Muscle layer of duodenum (tissue), 2 donors: ENCODE measurements at regions not wholly inside any gene's neighbourhood (a gene's known extent, or its start where the extent isn't known, plus 50 kb on each side); places are given as distances from the start of the nearest gene placed in this dataset.

ENCODE experiments used
- H3K27ac ChIP-seq: one replicate; pipeline ENCODE4 v1.7.0; 2013; ENCODE audit warnings: mild to moderate bottlenecking, low read length
- H3K27me3 ChIP-seq: one replicate; pipeline ENCODE4 v1.7.0; 2013; ENCODE audit warnings: low read depth, mild to moderate bottlenecking, control low read depth, low read length
- H3K36me3 ChIP-seq, 2 donors: one replicate each; pipeline ENCODE4 v1.7.0; 2013; ENCODE audit warnings: low read length in 2 of 2, control low read depth in 1 of 2, mild to moderate bottlenecking in 1 of 2; ENCODE audit not compliant: insufficient read depth in 2 of 2, control insufficient read depth in 1 of 2
- H3K4me1 ChIP-seq, 2 donors: one replicate each; pipeline ENCODE4 v1.7.0; 2013; ENCODE audit warnings: low read length in 2 of 2, mild to moderate bottlenecking in 2 of 2, control low read depth in 1 of 2, moderate library complexity in 1 of 2; ENCODE audit not compliant: insufficient read depth in 2 of 2, control insufficient read depth in 1 of 2
- H3K4me3 ChIP-seq, 2 donors: one replicate each; pipeline ENCODE4 v1.7.0; 2013; ENCODE audit warnings: low read length in 2 of 2, low read depth in 1 of 2, mild to moderate bottlenecking in 1 of 2
- H3K9me3 ChIP-seq, 2 donors: one replicate each; pipeline ENCODE4 v1.7.0; 2013; ENCODE audit warnings: low read length in 2 of 2, control low read depth in 1 of 2, mild to moderate bottlenecking in 1 of 2; ENCODE audit not compliant: control insufficient read depth in 1 of 2
- donor health status: healthy.

- Histone ChIP-seq H3K4me3 (no peak overlapping the region), H3K27ac (no peak overlapping the region), H3K4me1 (no peaks in the 10 kb centered on the region), H3K27me3 (no peaks in the 10 kb centered on the region), H3K9me3 (no peaks in the 10 kb centered on the region), H3K36me3 (no peaks in the 10 kb centered on the region)
Observed at GRCh38 chr3:35483131-35483530, 156.2 kb upstream of the ARPP21 start.

GRCh38 chr3:35484929-35485530, 154.3 kb upstream of the ARPP21 start:
- no peaks in the 10 kb centered on the region for H3K4me1 ChIP-seq
- no peaks in the 10 kb centered on the region for H3K27me3 ChIP-seq
- no peak overlapping the region for H3K27ac ChIP-seq
- no peak overlapping the region for H3K4me3 ChIP-seq
- H3K9me3 ChIP-seq = no peaks in the 10 kb centered on the region
- H3K36me3 ChIP-seq = no peaks in the 10 kb centered on the region

- Histone ChIP-seq H3K9me3 (no peaks in the 10 kb centered on the region), H3K4me1 (no peaks in the 10 kb centered on the region), H3K27ac (no peak overlapping the region), H3K27me3 (no peaks in the 10 kb centered on the region), H3K4me3 (no peak overlapping the region), H3K36me3 (no peaks in the 10 kb centered on the region)
Observed at GRCh38 chr3:35486295-35486694, 153.0 kb upstream of the ARPP21 start.

- no peak overlapping the region for H3K27ac ChIP-seq
- no peaks in the 10 kb centered on the region for H3K4me1 ChIP-seq
- no peaks in the 10 kb centered on the region for H3K36me3 ChIP-seq
- no peak overlapping the region for H3K4me3 ChIP-seq
- H3K9me3 ChIP-seq = no peaks in the 10 kb centered on the region
- H3K27me3 ChIP-seq = no peaks in the 10 kb centered on the region
Observed at GRCh38 chr3:35487376-35487775, 151.9 kb upstream of the ARPP21 start.

DNA sequence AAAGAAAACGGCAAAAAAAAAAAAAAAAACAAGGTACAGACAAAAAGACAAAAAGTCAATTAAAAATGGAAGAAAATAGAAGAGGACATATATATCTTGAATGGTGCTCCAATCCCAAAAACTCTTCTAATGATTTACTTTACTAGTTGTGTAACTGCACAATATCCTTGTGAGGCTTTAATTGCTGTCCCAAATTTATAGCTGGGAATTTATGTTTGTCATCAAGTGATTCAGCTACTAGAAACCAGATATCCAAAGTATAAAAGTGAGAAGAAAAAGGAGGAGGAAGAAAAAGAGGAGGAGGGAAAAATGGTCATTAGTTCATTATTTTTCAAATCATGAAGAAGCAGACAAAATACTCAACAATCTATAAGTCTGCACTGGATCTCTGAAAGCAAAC, 150.8 kb upstream of the ARPP21 start:
- no peaks in the 10 kb centered on the region for H3K9me3 ChIP-seq
- no peak overlapping the region for H3K27ac ChIP-seq
- no peaks in the 10 kb centered on the region for H3K36me3 ChIP-seq
- H3K4me1 ChIP-seq = no peaks in the 10 kb centered on the region
- no peaks in the 10 kb centered on the region for H3K27me3 ChIP-seq
- H3K4me3 ChIP-seq = no peak overlapping the region

DNA sequence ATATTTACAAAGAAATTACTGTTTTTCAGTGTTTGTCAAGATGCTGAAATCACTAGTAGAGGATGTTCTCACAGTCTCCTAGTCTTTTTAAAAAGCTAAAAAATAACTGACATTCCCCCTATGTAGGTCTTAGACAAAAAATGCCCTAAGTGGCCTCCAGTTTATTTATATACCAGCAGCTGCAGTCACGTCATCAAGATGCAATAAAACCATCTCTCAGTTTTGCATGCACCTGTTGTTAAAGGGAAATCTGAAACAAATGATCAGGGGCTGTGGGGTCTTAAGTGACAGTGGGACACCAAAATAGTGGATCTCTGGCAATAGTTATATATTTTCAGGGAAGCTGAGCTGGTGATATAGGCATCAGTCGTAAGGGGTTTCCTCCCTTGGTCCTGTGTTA, 146.5 kb upstream of the ARPP21 start:
- Histone ChIP-seq H3K4me1 (no peaks in the 10 kb centered on the region), H3K9me3 (no peaks in the 10 kb centered on the region), H3K4me3 (no peak overlapping the region), H3K36me3 (no peaks in the 10 kb centered on the region), H3K27me3 (no peaks in the 10 kb centered on the region), H3K27ac (no peak overlapping the region)

- Histone ChIP-seq H3K9me3 (peaks cover 0 to 3% of the 10 kb centered on the region in 2 donors), H3K27me3 (no peaks in the 10 kb centered on the region), H3K4me3 (no peak overlapping the region), H3K4me1 (no peaks in the 10 kb centered on the region), H3K27ac (no peak overlapping the region), H3K36me3 (no peaks in the 10 kb centered on the region)
Observed at GRCh38 chr3:35498506-35499210, 140.7 kb upstream of the ARPP21 start.

DNA sequence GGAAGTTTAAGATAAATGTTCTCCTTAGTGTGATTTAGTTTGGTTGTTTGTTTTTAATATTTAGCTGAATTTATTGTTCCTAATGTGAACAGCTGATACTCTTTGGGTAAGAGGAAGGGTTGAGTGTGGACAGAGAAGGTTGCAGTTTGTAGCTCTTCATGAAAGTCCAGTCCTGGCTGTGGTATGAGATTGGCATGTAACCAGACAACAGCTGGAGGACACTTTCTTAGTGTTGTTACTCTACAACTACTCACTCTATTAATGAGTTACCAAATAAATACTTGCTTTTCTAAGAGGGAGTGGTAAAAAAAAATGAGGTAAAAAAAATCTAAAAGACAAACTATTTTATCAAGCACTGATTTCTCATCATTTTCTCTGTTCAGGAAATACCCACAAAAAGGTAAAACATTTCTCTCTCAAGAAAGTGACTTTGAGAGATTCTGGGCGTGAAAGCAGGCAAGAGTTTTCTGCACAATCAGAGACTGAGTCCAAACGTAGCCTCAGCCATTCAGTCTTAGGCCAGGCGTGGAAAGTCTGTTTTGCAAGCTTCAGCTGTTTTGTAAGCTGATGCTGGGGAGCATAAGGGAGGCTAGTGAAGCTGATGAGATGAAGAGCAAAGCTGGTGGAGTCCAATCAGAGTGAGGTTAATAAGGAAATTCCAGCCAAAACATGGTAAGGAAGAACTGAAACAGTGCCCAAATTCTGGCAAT, 138.5 kb upstream of the ARPP21 start:
- Histone ChIP-seq H3K27ac (no peak overlapping the region), H3K27me3 (no peaks in the 10 kb centered on the region), H3K4me3 (no peak overlapping the region), H3K36me3 (no peaks in the 10 kb centered on the region), H3K4me1 (no peaks in the 10 kb centered on the region), H3K9me3 (peaks cover 0 to 3% of the 10 kb centered on the region in 2 donors)

GRCh38 chr3:35502699-35503098, 136.6 kb upstream of the ARPP21 start:
- H3K36me3 ChIP-seq = no peaks in the 10 kb centered on the region
- H3K27me3 ChIP-seq = no peaks in the 10 kb centered on the region
- H3K4me1 ChIP-seq = no peaks in the 10 kb centered on the region
- peaks cover 0 to 3% of the 10 kb centered on the region in 2 donors for H3K9me3 ChIP-seq
- H3K4me3 ChIP-seq = no peak overlapping the region
- H3K27ac ChIP-seq = no peak overlapping the region

- H3K27ac ChIP-seq = no peak overlapping the region
- no peak overlapping the region for H3K4me3 ChIP-seq
- no peaks in the 10 kb centered on the region for H3K9me3 ChIP-seq
- no peaks in the 10 kb centered on the region for H3K27me3 ChIP-seq
- no peaks in the 10 kb centered on the region for H3K4me1 ChIP-seq
- no peaks in the 10 kb centered on the region for H3K36me3 ChIP-seq
Observed at GRCh38 chr3:35505181-35505580, 134.1 kb upstream of the ARPP21 start.

- Histone ChIP-seq H3K27me3 (no peaks in the 10 kb centered on the region), H3K9me3 (no peaks in the 10 kb centered on the region), H3K36me3 (no peaks in the 10 kb centered on the region), H3K4me1 (no peaks in the 10 kb centered on the region), H3K27ac (no peak overlapping the region), H3K4me3 (no peak overlapping the region)
Observed at GRCh38 chr3:35505772-35506171, 133.6 kb upstream of the ARPP21 start.
